ENCODE measurements at regions not wholly inside any gene's neighbourhood (a gene's known extent, or its start where the extent isn't known, plus 50 kb on each side); places are given as distances from the start of the nearest gene placed in this dataset.

- no peak for ATAC-seq
- 91 to 94% methylated on average over 1 of the region's 1 CpG for WGBS, 2 donors
- Histone ChIP-seq H3K27ac (no peak overlapping the region), H3K36me3 (no peaks in the 10 kb centered on the region), H3K27me3 (peaks cover 0 to 4% (median 0%) of the 10 kb centered on the region in 7 donors), H3K4me3 (no peak overlapping the region), H3K9me3 (no peaks in the 10 kb centered on the region), H3K4me1 (no peaks in the 10 kb centered on the region)
- no peak for TF ChIP-seq CTCF (IDR thresholded peaks at IDR 0.05)
- no peak for DNase-seq
- intact Hi-C loops (cut with DNase I) = no loop called here
Observed at GRCh38 chr2:58886009-58886408, 644.9 kb upstream of the FANCL start.

GRCh38 chr2:58879834-58880233 lies 638.7 kb upstream of the FANCL start:
- H3K9me3 ChIP-seq = no peaks in the 10 kb centered on the region
- intact Hi-C loops (cut with DNase I) = no loop called here
- H3K27me3 ChIP-seq = no peaks in the 10 kb centered on the region
- no peaks in the 10 kb centered on the region for H3K4me1 ChIP-seq
- WGBS, 2 donors = 83 to 87% methylated on average over 4 of the region's 4 CpGs
- no peak for DNase-seq
- no peaks in the 10 kb centered on the region for H3K36me3 ChIP-seq
- no peak for ATAC-seq
- H3K27ac ChIP-seq = no peak overlapping the region
- H3K4me3 ChIP-seq = no peak overlapping the region
- no peak for TF ChIP-seq CTCF (IDR thresholded peaks at IDR 0.05)

- H3K27me3 ChIP-seq = no peaks in the 10 kb centered on the region
- 88 to 94% methylated on average over 1 of the region's 1 CpG for WGBS, 2 donors
- TF ChIP-seq CTCF (IDR thresholded peaks at IDR 0.05) = no peak
- H3K27ac ChIP-seq = no peak overlapping the region
- DNase-seq (no peak), ATAC-seq (no peak)
- no peaks in the 10 kb centered on the region for H3K36me3 ChIP-seq
- no peaks in the 10 kb centered on the region for H3K9me3 ChIP-seq
- H3K4me3 ChIP-seq = no peak overlapping the region
- no peaks in the 10 kb centered on the region for H3K4me1 ChIP-seq
- intact Hi-C loops (cut with DNase I) = no loop called here
Observed at GRCh38 chr2:58878778-58879177, 637.7 kb upstream of the FANCL start.

- intact Hi-C loops (cut with DNase I) = no loop called here
- Histone ChIP-seq H3K4me1 (no peaks in the 10 kb centered on the region), H3K36me3 (no peaks in the 10 kb centered on the region), H3K27ac (no peak overlapping the region), H3K9me3 (no peaks in the 10 kb centered on the region), H3K4me3 (no peak overlapping the region), H3K27me3 (no peaks in the 10 kb centered on the region)
- WGBS, 2 donors = 84 to 91% methylated on average over 2 of the region's 2 CpGs
- ATAC-seq (no peak), DNase-seq (no peak)
- no peak for TF ChIP-seq CTCF (IDR thresholded peaks at IDR 0.05)
Observed at GRCh38 chr2:58876126-58876525, 635.0 kb upstream of the FANCL start.

GRCh38 chr2:58875436-58875835 lies 634.3 kb upstream of the FANCL start:
- WGBS, 2 donors = 48 to 55% methylated on average over 4 of the region's 4 CpGs
- no peak overlapping the region for H3K27ac ChIP-seq
- ATAC-seq = no peak

More at GRCh38 chr2:58875436-58875835, 634.3 kb upstream of the FANCL start:
- no peaks in the 10 kb centered on the region for H3K27me3 ChIP-seq
- no peaks in the 10 kb centered on the region for H3K36me3 ChIP-seq
- H3K9me3 ChIP-seq = no peaks in the 10 kb centered on the region
- intact Hi-C loops (cut with DNase I) = no loop called here
- no peak for TF ChIP-seq CTCF (IDR thresholded peaks at IDR 0.05)
- no peak for DNase-seq
- no peaks in the 10 kb centered on the region for H3K4me1 ChIP-seq
- no peak overlapping the region for H3K4me3 ChIP-seq

All from heart right ventricle (tissue), 16 donors.